ENCODE measurements at regions not wholly inside any gene's neighbourhood (a gene's known extent, or its start where the extent isn't known, plus 50 kb on each side); places are given as distances from the start of the nearest gene placed in this dataset.

- TF ChIP-seq CTCF (IDR thresholded peaks at IDR 0.05) (no peak), POLR2A (IDR thresholded peaks at IDR 0.05) (no peak)
Observed at GRCh38 chr4:135604531-135604930, 1402.9 kb upstream of the PABPC4L start.

Data from thyroid gland (tissue), 4 donors.